HCT116 (cell line): ENCODE measurements at regions not wholly inside any gene's neighbourhood (a gene's known extent, or its start where the extent isn't known, plus 50 kb on each side); places are given as distances from the start of the nearest gene placed in this dataset.

ENCODE experiments used
- CEBPB ChIP-seq: IDR thresholded peaks from 2 replicates; pipeline ENCODE4 v1.6.1; 2012; ENCODE audit warnings: low read depth
- CTCF ChIP-seq, 3 experiments: fragments of 200-600 bp in 1 of 3; sonication (generic) in 1 of 3; IDR thresholded peaks in 2 of 3; conservative IDR thresholded peaks in 1 of 3; 2 replicates each; pipeline ENCODE4 v1.5.1; 2012 to 2017; ENCODE audit warnings: low read depth in 2 of 3, low read length in 2 of 3, antibody characterized with exemption in 1 of 3, borderline replicate concordance in 1 of 3, control low read depth in 1 of 3, mild to moderate bottlenecking in 1 of 3, mixed read lengths in 1 of 3, mixed run types in 1 of 3, moderate library complexity in 1 of 3; ENCODE audit not compliant: insufficient read depth in 1 of 3
- EZH2 ChIP-seq: fragments of 200-600 bp; sonication (generic); IDR thresholded peaks from 2 replicates; pipeline ENCODE4 v1.6.1; 2017; ENCODE audit warnings: antibody characterized with exemption, mixed run types
- EZH2phosphoT487 ChIP-seq: fragments of 200-600 bp; IDR thresholded peaks from 2 replicates; pipeline ENCODE4 v1.6.1; 2018; ENCODE audit warnings: antibody characterized with exemption, borderline replicate concordance
- POLR2A ChIP-seq: IDR thresholded peaks from 2 replicates; pipeline ENCODE4 v1.7.0; 2011; ENCODE audit warnings: borderline replicate concordance; ENCODE audit not compliant: insufficient read depth, insufficient read length; ENCODE audit errors: extremely low read depth
- POLR2AphosphoS5 ChIP-seq: IDR thresholded peaks from 2 replicates; pipeline ENCODE4 v1.6.1; 2011; ENCODE audit warnings: mild to moderate bottlenecking, low read depth, low read length, moderate library complexity
- RAD21 ChIP-seq: IDR thresholded peaks from 2 replicates; pipeline ENCODE4 v1.6.1; 2012; ENCODE audit warnings: low read depth, mild to moderate bottlenecking
- REST ChIP-seq: IDR thresholded peaks from 2 replicates; pipeline ENCODE4 v1.6.1; 2012; ENCODE audit warnings: low read depth
- SIN3A ChIP-seq: IDR thresholded peaks from 2 replicates; pipeline ENCODE4 v1.6.1; 2012; ENCODE audit warnings: low read depth
- SP1 ChIP-seq: IDR thresholded peaks from 2 replicates; pipeline ENCODE4 v1.6.1; 2012; ENCODE audit warnings: low read depth
- YY1 ChIP-seq: IDR thresholded peaks from 2 replicates; pipeline ENCODE4 v1.6.1; 2011; ENCODE audit warnings: low read length, low read depth, moderate library complexity, mild to moderate bottlenecking; ENCODE audit not compliant: insufficient replicate concordance; ENCODE audit errors: extremely low read depth
- ZFX ChIP-seq: fragments of 450-650 bp; IDR thresholded peaks from 2 replicates; pipeline ENCODE4 v1.6.1; 2017

DNA sequence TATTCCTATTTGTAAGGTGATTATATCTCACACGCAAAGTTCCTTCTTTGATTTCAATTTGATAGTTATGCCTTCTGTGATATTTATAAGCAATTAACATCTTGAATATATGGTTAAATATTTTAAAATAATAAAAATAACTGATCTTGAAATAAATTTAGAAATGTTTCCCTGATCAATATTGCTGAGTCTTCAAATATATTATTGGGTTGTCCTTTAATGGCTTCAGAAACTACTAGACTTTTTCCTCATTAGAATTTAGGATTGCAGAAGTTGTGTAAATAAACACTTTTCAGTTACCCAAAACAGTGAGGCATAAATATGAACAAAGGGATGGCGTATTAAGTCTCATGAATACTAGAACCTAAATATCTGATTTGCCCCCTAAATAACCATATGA is 252.3 kb upstream of the PRR20A start:
- TF ChIP-seq EZH2 (no peak), CTCF (IDR thresholded peaks at IDR 0.05 in 2 of 3, conservative IDR thresholded peaks at IDR 0.05 in 1 of 3; ENCODE audit: borderline replicate concordance in 1 of 3, insufficient read depth in 1 of 3, low read depth in 2 of 3, low read length in 2 of 3) (no peak), REST (no peak), EZH2phosphoT487 (no peak), POLR2AphosphoS5 (no peak), SIN3A (no peak), CEBPB (no peak), POLR2A (no peak), YY1 (no peak), RAD21 (no peak), SP1 (no peak), ZFX (no peak)
